ENCODE measurements at regions not wholly inside any gene's neighbourhood (a gene's known extent, or its start where the extent isn't known, plus 50 kb on each side); places are given as distances from the start of the nearest gene placed in this dataset.
A peak's percentile ranks its signal among the peaks of the same experiment; 100 is the strongest.

GRCh38 chr1:55814967-55815366 is 599.8 kb upstream of the USP24 start (continued):
- TF ChIP-seq ZNF512B (CRISPR knock-in tag; IDR thresholded peaks at IDR 0.05; ENCODE audit: borderline replicate concordance): no peak
- no peak for TF ChIP-seq JARID2 (CRISPR knock-in tag; IDR thresholded peaks at IDR 0.05; ENCODE audit: insufficient replicate concordance)
- no peak for TF ChIP-seq SP140L (CRISPR knock-in tag; IDR thresholded peaks at IDR 0.05; ENCODE audit: borderline replicate concordance)
- TF ChIP-seq CHD2 (IDR thresholded peaks at IDR 0.05; ENCODE audit: low read depth, low read length): no peak
- TF ChIP-seq, protein P1, sequence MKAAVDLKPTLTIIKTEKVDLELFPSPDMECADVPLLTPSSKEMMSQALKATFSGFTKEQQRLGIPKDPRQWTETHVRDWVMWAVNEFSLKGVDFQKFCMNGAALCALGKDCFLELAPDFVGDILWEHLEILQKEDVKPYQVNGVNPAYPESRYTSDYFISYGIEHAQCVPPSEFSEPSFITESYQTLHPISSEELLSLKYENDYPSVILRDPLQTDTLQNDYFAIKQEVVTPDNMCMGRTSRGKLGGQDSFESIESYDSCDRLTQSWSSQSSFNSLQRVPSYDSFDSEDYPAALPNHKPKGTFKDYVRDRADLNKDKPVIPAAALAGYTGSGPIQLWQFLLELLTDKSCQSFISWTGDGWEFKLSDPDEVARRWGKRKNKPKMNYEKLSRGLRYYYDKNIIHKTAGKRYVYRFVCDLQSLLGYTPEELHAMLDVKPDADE (CRISPR knock-in tag; IDR thresholded peaks at IDR 0.05): no peak
- TF ChIP-seq NFIC (IDR thresholded peaks at IDR 0.05; ENCODE audit: low read length): no peak
- TF ChIP-seq ZNF615 (CRISPR knock-in tag; IDR thresholded peaks at IDR 0.05; ENCODE audit: borderline replicate concordance): no peak
- TF ChIP-seq, protein P2, sequence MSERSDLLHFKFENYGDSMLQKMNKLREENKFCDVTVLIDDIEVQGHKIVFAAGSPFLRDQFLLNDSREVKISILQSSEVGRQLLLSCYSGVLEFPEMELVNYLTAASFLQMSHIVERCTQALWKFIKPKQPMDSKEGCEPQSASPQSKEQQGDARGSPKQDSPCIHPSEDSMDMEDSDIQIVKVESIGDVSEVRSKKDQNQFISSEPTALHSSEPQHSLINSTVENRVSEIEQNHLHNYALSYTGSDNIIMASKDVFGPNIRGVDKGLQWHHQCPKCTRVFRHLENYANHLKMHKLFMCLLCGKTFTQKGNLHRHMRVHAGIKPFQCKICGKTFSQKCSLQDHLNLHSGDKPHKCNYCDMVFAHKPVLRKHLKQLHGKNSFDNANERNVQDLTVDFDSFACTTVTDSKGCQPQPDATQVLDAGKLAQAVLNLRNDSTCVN (CRISPR knock-in tag; IDR thresholded peaks at IDR 0.05; ENCODE audit: borderline replicate concordance): 0 out of 2 replicates have a peak, but pooled peaks have one; percentile 44
- no peak for TF ChIP-seq SP4 (CRISPR knock-in tag; IDR thresholded peaks at IDR 0.05)
- no peak for TF ChIP-seq ZNF737 (CRISPR knock-in tag; IDR thresholded peaks at IDR 0.05; ENCODE audit: borderline replicate concordance)
- no peak for TF ChIP-seq ZNF33B (CRISPR knock-in tag; IDR thresholded peaks at IDR 0.05)
- peak; percentile 22; the same call in 1 of the 2 replicates for TF ChIP-seq GABPB1 (CRISPR knock-in tag; IDR thresholded peaks at IDR 0.05)
- no peak for TF ChIP-seq ZNF879 (CRISPR knock-in tag; IDR thresholded peaks at IDR 0.05)
- no peak for TF ChIP-seq ZSCAN21 (CRISPR knock-in tag; IDR thresholded peaks at IDR 0.05; ENCODE audit: borderline replicate concordance)
- TF ChIP-seq ZNF691 (CRISPR knock-in tag; IDR thresholded peaks at IDR 0.05; ENCODE audit: borderline replicate concordance, low read depth): no peak
- TF ChIP-seq MIXL1 (CRISPR knock-in tag; IDR thresholded peaks at IDR 0.05): no peak
